ENCODE measurements at regions not wholly inside any gene's neighbourhood (a gene's known extent, or its start where the extent isn't known, plus 50 kb on each side); places are given as distances from the start of the nearest gene placed in this dataset.

DNA sequence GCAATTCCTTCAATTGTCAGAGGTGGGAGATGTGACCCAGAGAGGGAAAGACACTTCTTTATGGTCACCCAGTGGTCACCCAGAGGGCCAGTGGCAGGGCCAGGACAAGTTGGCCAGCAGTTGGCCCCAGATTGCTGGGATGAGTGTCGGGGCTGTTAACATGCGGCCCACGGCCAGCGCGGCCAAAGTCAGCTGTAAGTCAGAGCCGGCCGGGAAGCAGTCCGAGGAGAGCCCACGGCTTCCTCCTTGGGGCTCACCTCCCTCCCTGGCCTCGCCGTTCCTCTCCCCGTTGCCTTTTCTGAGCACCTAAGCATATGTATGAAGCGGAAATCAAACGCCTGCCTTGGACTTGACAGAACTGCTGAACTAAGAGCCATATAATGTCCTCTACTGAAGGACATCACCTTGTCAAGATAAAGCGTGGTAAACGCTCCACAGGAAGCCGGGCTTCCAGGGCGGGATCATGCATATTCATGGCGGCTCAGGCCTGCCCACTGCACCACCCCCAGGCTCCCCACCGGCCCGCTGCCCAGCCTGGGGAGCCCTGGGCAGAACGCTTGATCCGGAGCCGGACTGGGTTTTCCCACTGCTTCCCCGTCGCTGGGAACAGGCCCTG lies 245.4 kb upstream of the POU3F1 start:
- Histone ChIP-seq H3K36me3 (no peaks in the 10 kb centered on the region), H3K4me1 (peaks cover 0 to 9% (median 4%) of the 10 kb centered on the region in 4 donors), H3K9me3 (peaks cover 0 to 3% (median 0%) of the 10 kb centered on the region in 4 donors), H3K4me3 (peak overlapping the region in 2 of 4 donors; percentile 17 to 29), H3K27ac (replicated peaks in 1 of 4) (no peak overlapping the region), H3K27me3 (peaks cover 0 to 52% (median 0%) of the 10 kb centered on the region in 4 donors)
- TF ChIP-seq EP300 (IDR thresholded peaks at IDR 0.05) (no peak), POLR2AphosphoS5 (IDR thresholded peaks at IDR 0.05) (no peak)
- TF ChIP-seq, protein P1, sequence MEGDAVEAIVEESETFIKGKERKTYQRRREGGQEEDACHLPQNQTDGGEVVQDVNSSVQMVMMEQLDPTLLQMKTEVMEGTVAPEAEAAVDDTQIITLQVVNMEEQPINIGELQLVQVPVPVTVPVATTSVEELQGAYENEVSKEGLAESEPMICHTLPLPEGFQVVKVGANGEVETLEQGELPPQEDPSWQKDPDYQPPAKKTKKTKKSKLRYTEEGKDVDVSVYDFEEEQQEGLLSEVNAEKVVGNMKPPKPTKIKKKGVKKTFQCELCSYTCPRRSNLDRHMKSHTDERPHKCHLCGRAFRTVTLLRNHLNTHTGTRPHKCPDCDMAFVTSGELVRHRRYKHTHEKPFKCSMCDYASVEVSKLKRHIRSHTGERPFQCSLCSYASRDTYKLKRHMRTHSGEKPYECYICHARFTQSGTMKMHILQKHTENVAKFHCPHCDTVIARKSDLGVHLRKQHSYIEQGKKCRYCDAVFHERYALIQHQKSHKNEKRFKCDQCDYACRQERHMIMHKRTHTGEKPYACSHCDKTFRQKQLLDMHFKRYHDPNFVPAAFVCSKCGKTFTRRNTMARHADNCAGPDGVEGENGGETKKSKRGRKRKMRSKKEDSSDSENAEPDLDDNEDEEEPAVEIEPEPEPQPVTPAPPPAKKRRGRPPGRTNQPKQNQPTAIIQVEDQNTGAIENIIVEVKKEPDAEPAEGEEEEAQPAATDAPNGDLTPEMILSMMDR (IDR thresholded peaks at IDR 0.05) = no peak
- no peak for DNase-seq (ENCODE audit: extremely low spot score)
- intact Hi-C loops (cut with DNase I) = no loop called here
- whole genome bisulfite sequencing = 21% methylated on average over 26 of the region's 26 CpGs

DNA sequence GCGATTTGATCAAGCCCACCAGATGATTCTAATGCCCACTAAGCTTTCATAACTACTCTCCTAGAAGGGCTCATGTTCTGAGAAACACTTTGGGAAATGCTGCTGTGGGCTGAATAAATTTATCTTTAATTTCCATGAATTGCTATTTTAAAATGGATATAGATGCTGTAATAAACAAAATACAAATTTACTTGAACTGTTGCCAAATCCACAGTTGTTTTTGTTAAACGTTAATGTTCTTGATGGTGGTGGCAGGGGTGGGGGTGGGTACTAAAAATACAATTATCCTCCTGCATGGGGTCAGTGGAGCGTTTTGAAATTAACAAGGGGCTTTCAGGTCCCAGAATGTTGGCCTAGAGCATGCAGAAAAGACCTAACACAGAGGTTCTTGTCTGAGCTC lies 244.7 kb upstream of the POU3F1 start:
- H3K27me3 ChIP-seq = peaks cover 0 to 48% (median 0%) of the 10 kb centered on the region in 4 donors
- intact Hi-C loops (cut with DNase I) = no loop called here
- H3K9me3 ChIP-seq = no peaks in the 10 kb centered on the region
- TF ChIP-seq, protein P1 (IDR thresholded peaks at IDR 0.05) = no peak
- TF ChIP-seq POLR2AphosphoS5 (IDR thresholded peaks at IDR 0.05) (no peak), POLR2A (IDR thresholded peaks at IDR 0.05; ENCODE audit: low read depth) (no peak), EP300 (IDR thresholded peaks at IDR 0.05) (no peak)
- WGBS = 52% methylated on average over 3 of the region's 3 CpGs
- no peak overlapping the region for H3K4me3 ChIP-seq
- peaks cover 0 to 9% (median 4%) of the 10 kb centered on the region in 4 donors for H3K4me1 ChIP-seq
- H3K27ac ChIP-seq (replicated peaks in 1 of 4) = no peak overlapping the region
- no peaks in the 10 kb centered on the region for H3K36me3 ChIP-seq
- no peak for DNase-seq (ENCODE audit: extremely low spot score)

DNA sequence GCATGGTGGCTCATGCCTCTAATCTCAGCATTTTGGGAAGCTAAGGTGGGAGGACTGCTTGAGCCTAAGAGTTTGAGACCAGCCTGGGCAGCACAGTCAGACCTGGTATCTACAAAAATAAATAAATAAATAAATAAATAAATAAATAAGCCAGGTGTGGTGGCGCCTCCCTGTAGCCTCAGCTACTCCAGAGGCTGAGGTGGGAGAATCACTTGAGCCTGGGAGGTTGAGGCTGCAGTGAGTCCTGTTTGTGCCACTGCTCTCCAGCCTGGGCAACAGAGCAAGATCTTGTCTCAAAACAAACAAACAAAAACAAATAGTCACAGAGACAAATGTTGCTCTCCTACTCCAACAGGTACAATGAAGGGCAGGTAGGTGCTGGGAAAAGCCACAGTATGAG lies 242.4 kb upstream of the POU3F1 start:
- intact Hi-C loops (cut with DNase I) = no loop called here
- no peak overlapping the region for H3K27ac ChIP-seq (replicated peaks in 1 of 4)
- TF ChIP-seq POLR2A (IDR thresholded peaks at IDR 0.05; ENCODE audit: low read depth) (no peak), POLR2AphosphoS5 (IDR thresholded peaks at IDR 0.05) (no peak)
- H3K36me3 ChIP-seq = no peaks in the 10 kb centered on the region
- WGBS = 76% methylated on average over 1 of the region's 1 CpG
- no peaks in the 10 kb centered on the region for H3K9me3 ChIP-seq
- H3K27me3 ChIP-seq = peaks cover 0 to 45% (median 0%) of the 10 kb centered on the region in 4 donors
- no peak for DNase-seq (ENCODE audit: extremely low spot score)
- H3K4me1 ChIP-seq = peaks cover 0 to 9% (median 4%) of the 10 kb centered on the region in 4 donors
- H3K4me3 ChIP-seq = no peak overlapping the region

DNA sequence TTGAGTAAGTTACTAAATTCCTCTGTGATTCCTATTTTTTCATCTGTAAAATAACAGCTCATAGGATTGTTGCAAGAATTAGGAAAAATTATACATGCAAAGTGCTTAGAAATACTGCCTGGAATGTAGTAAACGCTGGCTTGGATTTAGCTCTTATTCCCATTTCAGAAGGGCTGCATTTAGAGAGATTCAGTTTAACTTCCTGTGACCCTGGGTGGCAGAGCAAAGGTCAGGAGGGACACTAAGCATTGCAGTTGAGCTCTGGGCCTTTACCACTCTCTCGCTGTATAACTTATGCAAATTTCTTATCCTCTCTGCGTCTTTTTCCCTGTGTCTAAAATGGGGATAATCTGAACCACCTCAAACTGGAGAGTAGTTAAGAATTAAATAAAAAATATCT lies 241.0 kb upstream of the POU3F1 start:
- Histone ChIP-seq H3K4me3 (no peak overlapping the region), H3K4me1 (peaks cover 0 to 9% (median 4%) of the 10 kb centered on the region in 4 donors), H3K27me3 (peaks cover 0 to 34% (median 0%) of the 10 kb centered on the region in 4 donors), H3K27ac (replicated peaks in 1 of 4) (no peak overlapping the region), H3K36me3 (no peaks in the 10 kb centered on the region), H3K9me3 (no peaks in the 10 kb centered on the region)
- 39% methylated on average over 3 of the region's 3 CpGs for WGBS
- no peak for DNase-seq (ENCODE audit: extremely low spot score)
- TF ChIP-seq POLR2AphosphoS5 (IDR thresholded peaks at IDR 0.05) (no peak), POLR2A (IDR thresholded peaks at IDR 0.05; ENCODE audit: low read depth) (no peak), EP300 (IDR thresholded peaks at IDR 0.05) (no peak)
- TF ChIP-seq, protein P1 (IDR thresholded peaks at IDR 0.05) = no peak
- intact Hi-C loops (cut with DNase I) = no loop called here

DNA sequence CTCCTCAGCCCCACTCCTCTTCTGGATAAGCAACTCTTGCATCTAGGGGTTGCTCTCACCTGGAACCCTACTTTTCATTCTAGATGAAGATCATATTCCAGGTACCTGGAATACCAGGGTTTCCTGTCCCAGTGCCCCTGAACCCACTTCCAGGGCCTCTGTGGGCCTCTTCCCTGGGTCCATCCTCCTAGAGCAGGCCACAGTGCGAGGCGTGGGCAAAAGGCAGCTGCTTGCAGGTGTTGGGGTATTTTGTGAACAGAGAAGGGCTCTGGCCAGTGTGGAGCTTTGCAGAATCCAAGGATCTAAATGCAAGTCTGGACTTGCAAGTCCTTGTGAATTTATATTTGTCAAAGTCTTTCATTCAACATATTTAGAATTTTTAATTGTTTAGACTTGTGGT lies 240.4 kb upstream of the POU3F1 start:
- Histone ChIP-seq H3K27me3 (peaks cover 0 to 34% (median 0%) of the 10 kb centered on the region in 4 donors), H3K4me3 (no peak overlapping the region), H3K9me3 (no peaks in the 10 kb centered on the region), H3K27ac (replicated peaks in 1 of 4) (no peak overlapping the region), H3K4me1 (peaks cover 0 to 4% (median 1%) of the 10 kb centered on the region in 4 donors), H3K36me3 (no peaks in the 10 kb centered on the region)
- TF ChIP-seq POLR2AphosphoS5 (IDR thresholded peaks at IDR 0.05) (no peak), POLR2A (IDR thresholded peaks at IDR 0.05; ENCODE audit: low read depth) (no peak), EP300 (IDR thresholded peaks at IDR 0.05) (no peak)
- TF ChIP-seq, protein P1 (IDR thresholded peaks at IDR 0.05) = no peak
- DNase-seq (ENCODE audit: extremely low spot score) = peak; percentile 83
- intact Hi-C loops (cut with DNase I) = no loop called here
- WGBS = 95% methylated on average over 2 of the region's 2 CpGs
